ENCODE measurements at regions not wholly inside any gene's neighbourhood (a gene's known extent, or its start where the extent isn't known, plus 50 kb on each side); places are given as distances from the start of the nearest gene placed in this dataset.
A peak's percentile ranks its signal among the peaks of the same experiment; 100 is the strongest.

- FAIRE-seq (no peak), DNase-seq (no peak), ATAC-seq (no peak)
- Histone ChIP-seq H3K36me3 (no peaks in the 10 kb centered on the region), H3K27ac (no peak overlapping the region), H3K27me3 (no peaks in the 10 kb centered on the region), H3K4me3 (no peak overlapping the region), H3K4me1 (no peaks in the 10 kb centered on the region), H3K9me3 (no peaks in the 10 kb centered on the region)
- 45 to 67% methylated on average over 1 of the region's 1 CpG for WGBS, 2 donors
- TF ChIP-seq, protein P1, sequence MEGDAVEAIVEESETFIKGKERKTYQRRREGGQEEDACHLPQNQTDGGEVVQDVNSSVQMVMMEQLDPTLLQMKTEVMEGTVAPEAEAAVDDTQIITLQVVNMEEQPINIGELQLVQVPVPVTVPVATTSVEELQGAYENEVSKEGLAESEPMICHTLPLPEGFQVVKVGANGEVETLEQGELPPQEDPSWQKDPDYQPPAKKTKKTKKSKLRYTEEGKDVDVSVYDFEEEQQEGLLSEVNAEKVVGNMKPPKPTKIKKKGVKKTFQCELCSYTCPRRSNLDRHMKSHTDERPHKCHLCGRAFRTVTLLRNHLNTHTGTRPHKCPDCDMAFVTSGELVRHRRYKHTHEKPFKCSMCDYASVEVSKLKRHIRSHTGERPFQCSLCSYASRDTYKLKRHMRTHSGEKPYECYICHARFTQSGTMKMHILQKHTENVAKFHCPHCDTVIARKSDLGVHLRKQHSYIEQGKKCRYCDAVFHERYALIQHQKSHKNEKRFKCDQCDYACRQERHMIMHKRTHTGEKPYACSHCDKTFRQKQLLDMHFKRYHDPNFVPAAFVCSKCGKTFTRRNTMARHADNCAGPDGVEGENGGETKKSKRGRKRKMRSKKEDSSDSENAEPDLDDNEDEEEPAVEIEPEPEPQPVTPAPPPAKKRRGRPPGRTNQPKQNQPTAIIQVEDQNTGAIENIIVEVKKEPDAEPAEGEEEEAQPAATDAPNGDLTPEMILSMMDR (IDR thresholded peaks at IDR 0.05) = no peak
- intact Hi-C loops (cut with DNase I) = no loop called here
These were observed 399.5 kb upstream of the CELF2 start for GRCh38 chr10:10618139-10618538.

- FAIRE-seq (no peak), ATAC-seq (peak in 1 of 4 donors; percentile 15), DNase-seq (no peak)
- no peaks in the 10 kb centered on the region for H3K36me3 ChIP-seq
- WGBS, 2 donors = 43 to 65% methylated on average over 6 of the region's 6 CpGs
- no peak overlapping the region for H3K27ac ChIP-seq
- no peaks in the 10 kb centered on the region for H3K4me1 ChIP-seq
- TF ChIP-seq, protein P1 (IDR thresholded peaks at IDR 0.05) = no peak
- intact Hi-C loops (cut with DNase I) = no loop called here
- no peak overlapping the region for H3K4me3 ChIP-seq
- H3K27me3 ChIP-seq = no peaks in the 10 kb centered on the region
- H3K9me3 ChIP-seq = no peaks in the 10 kb centered on the region
These were observed 393.6 kb upstream of the CELF2 start for GRCh38 chr10:10623958-10624566.

DNA sequence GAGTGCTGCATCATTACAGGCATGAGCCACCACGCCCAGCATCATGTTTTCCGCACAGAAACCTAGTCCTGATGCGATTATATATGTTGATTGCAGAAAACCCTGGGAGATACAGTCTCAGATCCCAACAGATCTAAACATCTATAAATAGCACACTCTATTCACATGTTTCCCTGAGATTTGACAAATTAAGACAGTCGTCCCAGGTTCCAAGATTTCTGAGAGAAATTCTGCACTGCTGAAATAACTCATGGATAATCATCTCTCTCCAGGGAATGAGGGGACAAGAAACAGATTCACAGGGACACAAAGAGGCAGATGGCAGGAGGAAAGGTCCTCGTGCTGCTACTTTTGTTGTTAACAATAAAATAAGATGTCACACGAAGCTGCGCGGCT is 393.1 kb upstream of the CELF2 start:
- H3K27ac ChIP-seq = no peak overlapping the region

GRCh38 chr10:10625491-10625890 is 392.2 kb upstream of the CELF2 start:
- ATAC-seq (no peak), FAIRE-seq (no peak), DNase-seq (no peak)
- Histone ChIP-seq H3K4me1 (no peaks in the 10 kb centered on the region), H3K9me3 (no peaks in the 10 kb centered on the region), H3K4me3 (no peak overlapping the region), H3K27ac (no peak overlapping the region), H3K36me3 (no peaks in the 10 kb centered on the region), H3K27me3 (no peaks in the 10 kb centered on the region)
- 56 to 76% methylated on average over 6 of the region's 6 CpGs for WGBS, 2 donors
- intact Hi-C loops (cut with DNase I) = no loop called here
- TF ChIP-seq, protein P1 (IDR thresholded peaks at IDR 0.05) = no peak

More for the DNA sequence above, 393.1 kb upstream of the CELF2 start:
- no peaks in the 10 kb centered on the region for H3K27me3 ChIP-seq
- WGBS, 2 donors = 56 to 65% methylated on average over 8 of the region's 8 CpGs
- TF ChIP-seq, protein P1 (IDR thresholded peaks at IDR 0.05) = no peak
- DNase-seq (no peak), FAIRE-seq (no peak), ATAC-seq (no peak)
- H3K36me3 ChIP-seq = no peaks in the 10 kb centered on the region
- intact Hi-C loops (cut with DNase I) = no loop called here
- H3K4me1 ChIP-seq = no peaks in the 10 kb centered on the region
- no peaks in the 10 kb centered on the region for H3K9me3 ChIP-seq
- no peak overlapping the region for H3K4me3 ChIP-seq

- 62 to 67% methylated on average over 9 of the region's 9 CpGs for WGBS, 2 donors
- no peak for DNase-seq
- Histone ChIP-seq H3K36me3 (no peaks in the 10 kb centered on the region), H3K9me3 (no peaks in the 10 kb centered on the region), H3K27ac (no peak overlapping the region), H3K4me1 (no peaks in the 10 kb centered on the region), H3K4me3 (no peak overlapping the region), H3K27me3 (no peaks in the 10 kb centered on the region)
- intact Hi-C loops (cut with DNase I) = no loop called here
- no peak for ATAC-seq
- TF ChIP-seq, protein P1 (IDR thresholded peaks at IDR 0.05) = no peak
- no peak for FAIRE-seq
These were observed 390.9 kb upstream of the CELF2 start for GRCh38 chr10:10626734-10627133.
